OCI-LY1 (cell line): ENCODE measurements at regions not wholly inside any gene's neighbourhood (a gene's known extent, or its start where the extent isn't known, plus 50 kb on each side); places are given as distances from the start of the nearest gene placed in this dataset.

Experiments used
- CTCF ChIP-seq: fragments of 200-600 bp; sonication (generic), shearing (Covaris generic); IDR thresholded peaks from 2 replicates; pipeline ENCODE4 v1.5.1; 2017; ENCODE audit warnings: mild to moderate bottlenecking, antibody characterized with exemption, low read length, moderate library complexity, mixed read lengths
- EZH2 ChIP-seq: fragments of 200-600 bp; sonication (generic), shearing (Covaris generic); IDR thresholded peaks from 2 replicates; pipeline ENCODE4 v1.8.0; 2017; ENCODE audit warnings: borderline replicate concordance, mixed run types, mild to moderate bottlenecking, antibody characterized with exemption, low read length, moderate library complexity, mixed read lengths

- no peak for TF ChIP-seq CTCF
- TF ChIP-seq EZH2: no peak
Measured at GRCh38 chr2:15811367-15811766, 129.0 kb upstream of the MYCN start.
